Stimulated activated naive CD8-positive, alpha-beta T cell treated with anti-CD3 and anti-CD28 coated beads, Interleukin-15, amount 100 ng/mL, for 72 hours (primary cell): ENCODE measurements at regions not wholly inside any gene's neighbourhood (a gene's known extent, or its start where the extent isn't known, plus 50 kb on each side); places are given as distances from the start of the nearest gene placed in this dataset.

Experiments used
- ATAC-seq: fragments of 150-1000 bp; cut with Tn5 transposase; 2 replicates; pipeline ENCODE4 v1.10.0; 2021; ENCODE audit warnings: mild to moderate bottlenecking, moderate library complexity
- DNase-seq, 2 donors: peaks; one replicate each; pipeline ENCODE4 v3.0.0; 2021 to 2022
- H3K27ac Mint-ChIP-seq, 2 donors: one replicate each; pipeline ENCODE4 v1.8.0; 2022; ENCODE audit warnings: mild to moderate bottlenecking in 2 of 2, mixed read lengths in 2 of 2, moderate library complexity in 2 of 2
- H3K27me3 Mint-ChIP-seq: one replicate; pipeline ENCODE4 v1.8.0; 2022; ENCODE audit warnings: mixed read lengths
- H3K4me1 Mint-ChIP-seq: one replicate; pipeline ENCODE4 v1.8.0; 2022; ENCODE audit warnings: mild to moderate bottlenecking, mixed read lengths
- H3K4me3 Mint-ChIP-seq, 2 donors: one replicate each; pipeline ENCODE4 v1.8.0; 2022; ENCODE audit warnings: mild to moderate bottlenecking in 2 of 2, mixed read lengths in 2 of 2, moderate library complexity in 1 of 2
- H3K9me3 Mint-ChIP-seq, 2 donors: one replicate each; pipeline ENCODE4 v1.8.0; 2022; ENCODE audit warnings: mixed read lengths in 2 of 2

- ATAC-seq: no peak
- peaks cover 21% of the 10 kb centered on the region for H3K27me3 Mint-ChIP-seq
- H3K4me3 Mint-ChIP-seq: no peak overlapping the region
- no peaks in the 10 kb centered on the region for H3K4me1 Mint-ChIP-seq
- no peak for DNase-seq
- H3K27ac Mint-ChIP-seq: no peak overlapping the region
- H3K9me3 Mint-ChIP-seq: peaks cover 5 to 9% of the 10 kb centered on the region in 2 donors
Measured at GRCh38 chr12:65682112-65682511, 142.2 kb upstream of the HMGA2 start.

DNA sequence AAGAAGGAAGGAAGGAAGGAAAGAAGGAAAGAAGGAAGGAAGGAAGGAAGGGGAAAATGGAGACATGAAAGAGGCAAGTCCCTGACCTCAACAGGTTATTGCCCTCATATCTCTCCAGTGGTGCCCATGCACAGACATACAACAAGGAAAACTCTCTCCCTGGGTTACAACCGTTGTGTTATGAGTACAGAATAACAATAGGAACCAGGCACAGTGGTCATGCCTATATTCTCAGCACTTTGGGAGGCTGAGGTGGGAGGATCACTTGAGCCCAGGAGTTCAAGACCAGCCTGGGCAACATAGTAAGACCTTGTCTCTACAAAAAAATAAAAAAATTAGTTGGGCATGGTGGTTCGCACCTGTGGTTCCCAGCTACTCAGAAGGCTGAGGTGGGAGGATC lies 139.4 kb upstream of the HMGA2 start:
- peaks cover 10% of the 10 kb centered on the region for H3K27me3 Mint-ChIP-seq

DNA sequence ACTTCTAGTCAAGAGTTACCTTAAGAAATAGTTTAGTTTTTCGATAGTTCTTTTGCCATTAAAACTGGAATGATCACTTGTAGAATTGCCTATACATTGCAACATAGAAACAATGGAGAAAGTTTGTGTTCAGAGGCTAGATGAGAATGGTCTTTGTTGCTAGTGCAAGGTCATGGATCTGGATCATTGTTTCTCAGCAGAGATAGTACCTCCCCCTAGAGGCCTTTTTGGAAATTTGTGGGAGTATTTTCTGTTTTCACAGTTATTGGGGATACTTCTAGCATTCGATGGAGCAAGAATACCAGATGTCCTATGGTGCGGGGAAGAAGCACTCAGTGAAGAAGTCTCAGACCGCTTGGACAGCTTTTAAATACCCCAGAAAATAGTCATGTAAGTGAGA lies 138.8 kb upstream of the HMGA2 start:
- Mint-ChIP-seq H3K9me3 (peaks cover 0 to 5% of the 10 kb centered on the region in 2 donors), H3K4me1 (no peaks in the 10 kb centered on the region), H3K4me3 (no peak overlapping the region), H3K27me3 (peaks cover 12% of the 10 kb centered on the region), H3K27ac (no peak overlapping the region)
- no peak for ATAC-seq
- no peak for DNase-seq

More for the DNA sequence above, 139.4 kb upstream of the HMGA2 start:
- Mint-ChIP-seq H3K4me1 (no peaks in the 10 kb centered on the region), H3K4me3 (no peak overlapping the region), H3K27ac (no peak overlapping the region), H3K9me3 (peaks cover 0 to 5% of the 10 kb centered on the region in 2 donors)
- ATAC-seq: no peak
- DNase-seq: no peak

- Mint-ChIP-seq H3K4me3 (no peak overlapping the region), H3K4me1 (no peaks in the 10 kb centered on the region), H3K27ac (no peak overlapping the region), H3K9me3 (peaks cover 0 to 1% of the 10 kb centered on the region in 2 donors), H3K27me3 (peaks cover 31% of the 10 kb centered on the region)
- ATAC-seq (no peak), DNase-seq (no peak)
Measured at GRCh38 chr12:65689508-65689907, 134.8 kb upstream of the HMGA2 start.

DNA sequence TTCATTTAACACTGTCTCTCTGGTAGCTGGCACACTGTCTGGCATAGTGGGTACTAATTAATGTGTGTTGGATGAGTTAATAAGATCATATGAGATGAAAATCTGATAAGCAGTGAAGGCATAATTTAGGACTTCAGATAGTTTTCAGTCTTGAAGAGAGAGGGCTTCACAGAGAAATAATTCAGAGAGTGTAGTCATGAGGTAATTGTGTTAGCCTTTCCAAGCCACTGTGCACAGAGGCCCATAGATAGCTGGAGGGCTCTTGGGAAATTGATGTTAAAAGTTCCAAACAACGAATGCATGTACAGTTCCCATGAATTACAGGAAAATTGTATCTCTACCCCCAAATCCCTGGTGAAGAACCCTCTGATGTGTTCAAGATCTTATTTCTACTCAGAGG lies 133.8 kb upstream of the HMGA2 start:
- no peak for DNase-seq
- H3K4me1 Mint-ChIP-seq: no peaks in the 10 kb centered on the region
- H3K9me3 Mint-ChIP-seq: no peaks in the 10 kb centered on the region
- H3K27me3 Mint-ChIP-seq: peaks cover 30% of the 10 kb centered on the region
- H3K4me3 Mint-ChIP-seq: no peak overlapping the region
- no peak overlapping the region for H3K27ac Mint-ChIP-seq
- ATAC-seq: no peak

DNA sequence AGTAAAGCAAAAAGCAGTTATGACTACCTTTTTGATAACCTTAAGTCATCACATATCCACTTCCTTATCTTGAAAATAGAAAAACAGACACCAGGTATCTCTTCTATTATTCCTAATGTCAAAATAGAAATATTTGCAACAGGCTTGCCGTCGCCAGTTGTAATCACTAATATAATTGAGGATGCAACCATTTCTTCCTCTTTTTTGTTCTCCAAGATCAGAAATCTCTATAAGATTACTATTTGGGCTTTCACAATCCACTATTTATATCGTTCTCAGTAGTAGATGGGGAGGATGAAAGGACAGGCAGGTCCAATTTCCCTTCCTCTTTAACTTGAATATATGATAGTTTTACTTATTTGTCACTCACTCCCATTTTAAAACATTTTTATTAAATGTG lies 130.2 kb upstream of the HMGA2 start:
- no peak for DNase-seq
- peaks cover 38% of the 10 kb centered on the region for H3K27me3 Mint-ChIP-seq
- no peak overlapping the region for H3K27ac Mint-ChIP-seq
- no peak for ATAC-seq
- no peaks in the 10 kb centered on the region for H3K4me1 Mint-ChIP-seq
- H3K4me3 Mint-ChIP-seq: no peak overlapping the region
- no peaks in the 10 kb centered on the region for H3K9me3 Mint-ChIP-seq

- no peaks in the 10 kb centered on the region for H3K4me1 Mint-ChIP-seq
- no peak overlapping the region for H3K4me3 Mint-ChIP-seq
- H3K27me3 Mint-ChIP-seq: peaks cover 38% of the 10 kb centered on the region
- no peaks in the 10 kb centered on the region for H3K9me3 Mint-ChIP-seq
- ATAC-seq (no peak), DNase-seq (no peak)
- H3K27ac Mint-ChIP-seq: no peak overlapping the region
Measured at GRCh38 chr12:65695113-65695865, 129.0 kb upstream of the HMGA2 start.

- Mint-ChIP-seq H3K27ac (no peak overlapping the region), H3K9me3 (no peaks in the 10 kb centered on the region), H3K4me1 (no peaks in the 10 kb centered on the region), H3K27me3 (peaks cover 30% of the 10 kb centered on the region), H3K4me3 (no peak overlapping the region)
- ATAC-seq: no peak
- DNase-seq: no peak
Measured at GRCh38 chr12:65696227-65696626, 128.1 kb upstream of the HMGA2 start.

GRCh38 chr12:65699251-65699650 lies 125.0 kb upstream of the HMGA2 start:
- H3K9me3 Mint-ChIP-seq: no peaks in the 10 kb centered on the region
- ATAC-seq (no peak), DNase-seq (no peak)
- no peak overlapping the region for H3K4me3 Mint-ChIP-seq
- H3K4me1 Mint-ChIP-seq: no peaks in the 10 kb centered on the region
- H3K27ac Mint-ChIP-seq: no peak overlapping the region
- peaks cover 19% of the 10 kb centered on the region for H3K27me3 Mint-ChIP-seq

GRCh38 chr12:65703176-65703575 lies 121.1 kb upstream of the HMGA2 start:
- Mint-ChIP-seq H3K4me1 (no peaks in the 10 kb centered on the region), H3K9me3 (peaks cover 15 to 17% of the 10 kb centered on the region in 2 donors), H3K27ac (no peak overlapping the region), H3K4me3 (no peak overlapping the region), H3K27me3 (peaks cover 9% of the 10 kb centered on the region)
- DNase-seq (no peak), ATAC-seq (no peak)

DNA sequence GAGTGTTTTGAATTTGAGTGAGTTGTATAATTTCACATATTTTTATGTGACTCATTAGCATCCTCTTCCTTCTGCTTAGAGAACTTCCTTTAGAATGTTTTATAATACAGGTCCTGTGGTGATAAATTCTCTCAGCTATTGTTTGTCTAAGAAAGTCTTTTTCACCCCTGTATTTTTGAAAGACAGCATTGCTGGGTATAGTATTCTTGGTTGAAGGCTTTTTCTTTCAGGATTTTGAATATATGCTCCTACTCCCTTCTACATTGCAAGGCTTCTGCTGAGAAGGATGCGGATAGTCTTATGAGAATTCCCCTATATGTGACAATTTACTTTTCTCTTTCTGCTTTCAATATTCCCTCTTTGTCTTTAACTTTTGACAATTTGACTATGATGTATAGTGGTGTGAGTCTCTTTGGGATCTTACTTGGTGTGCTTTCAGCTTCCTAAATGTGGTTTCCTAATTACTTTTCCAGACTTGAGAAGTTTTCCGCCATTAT lies 118.9 kb upstream of the HMGA2 start:
- Mint-ChIP-seq H3K27ac (no peak overlapping the region), H3K4me1 (no peaks in the 10 kb centered on the region), H3K27me3 (peaks cover 9% of the 10 kb centered on the region), H3K4me3 (no peak overlapping the region), H3K9me3 (peaks cover 15 to 17% of the 10 kb centered on the region in 2 donors)
- DNase-seq (no peak), ATAC-seq (no peak)

DNA sequence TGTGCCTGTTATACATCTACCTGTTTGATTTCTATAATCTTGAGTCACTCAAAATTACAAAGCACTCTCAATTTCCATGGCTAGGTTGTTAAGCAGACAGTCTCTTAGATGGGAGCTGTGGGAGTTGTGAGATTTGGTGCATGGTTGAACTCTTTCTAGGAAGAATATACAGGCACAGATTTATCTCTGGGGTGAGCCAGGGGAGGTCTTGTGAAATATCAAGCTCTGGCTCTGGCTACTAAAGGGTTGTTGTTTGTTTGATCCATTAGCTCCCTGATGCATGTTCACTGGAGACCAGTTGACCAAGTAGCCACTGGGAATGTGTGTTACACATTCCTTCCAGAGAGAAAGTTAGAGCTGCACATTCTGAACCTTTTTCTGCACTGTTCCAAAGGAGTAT lies 117.2 kb upstream of the HMGA2 start:
- H3K4me3 Mint-ChIP-seq: no peak overlapping the region
- H3K27ac Mint-ChIP-seq: no peak overlapping the region
- H3K9me3 Mint-ChIP-seq: peaks cover 15 to 17% of the 10 kb centered on the region in 2 donors
- H3K4me1 Mint-ChIP-seq: no peaks in the 10 kb centered on the region
- peaks cover 3% of the 10 kb centered on the region for H3K27me3 Mint-ChIP-seq
- no peak for ATAC-seq
- DNase-seq: no peak

DNA sequence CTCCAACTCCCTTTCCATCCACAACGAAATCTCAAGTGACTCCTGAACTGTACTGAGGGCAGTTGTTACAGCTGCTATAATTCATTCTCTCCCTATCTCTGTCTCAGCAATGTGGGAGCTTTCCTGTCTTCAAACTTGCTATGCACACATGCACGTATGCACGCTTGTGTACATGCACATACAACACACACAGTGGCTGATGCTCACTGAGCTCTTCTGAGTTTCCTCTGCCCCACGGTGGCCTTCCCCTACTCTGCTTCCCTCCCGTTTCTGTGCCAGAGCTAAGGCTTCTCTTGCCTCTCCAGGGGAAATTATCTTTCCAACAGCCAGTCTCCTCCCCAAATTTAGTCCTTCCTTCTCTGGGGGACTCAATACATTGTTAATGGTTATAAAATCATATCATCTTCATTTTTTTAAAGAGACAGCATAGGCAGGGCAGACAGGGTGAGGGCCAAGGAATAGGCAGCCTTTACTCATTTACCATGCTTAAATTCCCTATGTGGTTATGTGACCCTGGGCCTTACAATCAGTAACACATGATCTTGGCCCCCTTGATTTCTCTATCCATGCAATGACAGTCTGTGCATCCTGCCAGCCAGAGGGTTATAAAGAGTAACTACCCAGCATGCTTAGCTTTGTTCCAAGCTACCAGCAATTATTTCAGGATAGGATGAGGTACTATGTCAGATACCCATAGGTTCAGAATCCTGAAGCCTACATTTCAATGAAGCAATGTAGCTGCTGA lies 111.9 kb upstream of the HMGA2 start:
- Mint-ChIP-seq H3K4me1 (no peaks in the 10 kb centered on the region), H3K27ac (no peak overlapping the region), H3K4me3 (no peak overlapping the region), H3K9me3 (no peaks in the 10 kb centered on the region), H3K27me3 (peaks cover 14% of the 10 kb centered on the region)
- no peak for ATAC-seq
- no peak for DNase-seq

DNA sequence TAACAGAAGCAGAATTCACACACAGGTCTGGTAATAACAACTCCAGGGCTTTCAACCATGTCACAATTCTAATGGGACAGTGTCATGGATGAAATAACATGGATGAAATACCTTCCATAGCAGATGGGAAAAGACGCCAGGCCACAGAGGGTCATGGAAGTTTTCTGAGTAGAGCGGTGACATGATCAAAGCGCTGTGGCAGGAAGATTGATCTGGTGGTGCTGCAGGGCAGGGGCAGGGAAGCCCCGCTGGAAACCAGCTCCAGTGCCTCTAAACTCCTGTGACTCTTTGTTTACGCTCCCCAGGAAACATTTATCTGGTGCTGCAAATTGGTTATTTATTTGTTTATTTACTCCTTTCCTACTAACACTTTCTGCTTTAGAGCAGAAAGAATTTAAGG lies 108.3 kb upstream of the HMGA2 start:
- ATAC-seq (no peak), DNase-seq (no peak)
- Mint-ChIP-seq H3K4me1 (no peaks in the 10 kb centered on the region), H3K27ac (no peak overlapping the region), H3K4me3 (no peak overlapping the region), H3K9me3 (no peaks in the 10 kb centered on the region), H3K27me3 (peaks cover 37% of the 10 kb centered on the region)

GRCh38 chr12:65720136-65721130 lies 103.8 kb upstream of the HMGA2 start:
- DNase-seq (no peak), ATAC-seq (no peak)
- no peak overlapping the region for H3K27ac Mint-ChIP-seq
- no peaks in the 10 kb centered on the region for H3K4me1 Mint-ChIP-seq
- H3K9me3 Mint-ChIP-seq: no peaks in the 10 kb centered on the region
- peaks cover 28% of the 10 kb centered on the region for H3K27me3 Mint-ChIP-seq
- H3K4me3 Mint-ChIP-seq: no peak overlapping the region
